ENCODE measurements at regions not wholly inside any gene's neighbourhood (a gene's known extent, or its start where the extent isn't known, plus 50 kb on each side); places are given as distances from the start of the nearest gene placed in this dataset.

- TF ChIP-seq CTCF (IDR thresholded peaks at IDR 0.05) = no peak
- no peaks in the 10 kb centered on the region for H3K27me3 ChIP-seq
- no peak overlapping the region for H3K27ac ChIP-seq (replicated peaks in 1 of 4)
- intact Hi-C loops (cut with DNase I) = loop anchor here (5.0 kb wide), 1 partner anchor 79 kb away; no protein-coding TSS in a partner anchor
- H3K36me3 ChIP-seq = no peaks in the 10 kb centered on the region
- 74% methylated on average over 3 of the region's 3 CpGs for WGBS
- no peaks in the 10 kb centered on the region for H3K9me3 ChIP-seq
- H3K4me3 ChIP-seq = no peak overlapping the region
- H3K4me1 ChIP-seq = no peaks in the 10 kb centered on the region
- DNase-seq (ENCODE audit: extremely low spot score) = peak; percentile 19
Observed at GRCh38 chr10:113443141-113443925, 109.5 kb upstream of the HABP2 start.

- 87% methylated on average over 3 of the region's 3 CpGs for WGBS
- no peak for TF ChIP-seq POLR2A (IDR thresholded peaks at IDR 0.05; ENCODE audit: low read depth)
- TF ChIP-seq POLR2AphosphoS5 (IDR thresholded peaks at IDR 0.05) = no peak
- TF ChIP-seq CTCF (IDR thresholded peaks at IDR 0.05) = no peak
- TF ChIP-seq EP300 (IDR thresholded peaks at IDR 0.05) = no peak
- Histone ChIP-seq H3K36me3 (no peaks in the 10 kb centered on the region), H3K4me1 (no peaks in the 10 kb centered on the region), H3K27ac (replicated peaks in 1 of 4) (no peak overlapping the region), H3K27me3 (peaks cover 0 to 5% (median 0%) of the 10 kb centered on the region in 4 donors), H3K9me3 (no peaks in the 10 kb centered on the region), H3K4me3 (no peak overlapping the region)
- DNase-seq (ENCODE audit: extremely low spot score) = peak; percentile 83
- intact Hi-C loops (cut with DNase I) = loop anchor here (5.0 kb wide), 1 partner anchor 77 kb away; no protein-coding TSS in a partner anchor
Observed at GRCh38 chr10:113444766-113445365, 108.0 kb upstream of the HABP2 start.

- H3K27me3 ChIP-seq = peaks cover 0 to 5% (median 0%) of the 10 kb centered on the region in 4 donors
- 71% methylated on average over 5 of the region's 5 CpGs for WGBS
- TF ChIP-seq CTCF (IDR thresholded peaks at IDR 0.05) (no peak), POLR2A (IDR thresholded peaks at IDR 0.05; ENCODE audit: low read depth) (no peak), EP300 (IDR thresholded peaks at IDR 0.05) (no peak)
- no peaks in the 10 kb centered on the region for H3K9me3 ChIP-seq
- H3K4me1 ChIP-seq = no peaks in the 10 kb centered on the region
- no peak overlapping the region for H3K27ac ChIP-seq (replicated peaks in 1 of 4)
- intact Hi-C loops (cut with DNase I) = no loop called here
- H3K4me3 ChIP-seq = no peak overlapping the region
- H3K36me3 ChIP-seq = no peaks in the 10 kb centered on the region
- DNase-seq (ENCODE audit: extremely low spot score) = peak; percentile 60
Observed at GRCh38 chr10:113445736-113446135, 107.1 kb upstream of the HABP2 start.

- intact Hi-C loops (cut with DNase I) = no loop called here
- Histone ChIP-seq H3K36me3 (no peaks in the 10 kb centered on the region), H3K4me3 (no peak overlapping the region), H3K27ac (replicated peaks in 1 of 4) (no peak overlapping the region), H3K27me3 (peaks cover 0 to 7% (median 0%) of the 10 kb centered on the region in 4 donors), H3K4me1 (no peaks in the 10 kb centered on the region), H3K9me3 (no peaks in the 10 kb centered on the region)
- peak; percentile 74 for DNase-seq (ENCODE audit: extremely low spot score)
- no peak for TF ChIP-seq CTCF (IDR thresholded peaks at IDR 0.05)
- no peak for TF ChIP-seq EP300 (IDR thresholded peaks at IDR 0.05)
- TF ChIP-seq POLR2A (IDR thresholded peaks at IDR 0.05; ENCODE audit: low read depth) = no peak
- no peak for TF ChIP-seq POLR2AphosphoS5 (IDR thresholded peaks at IDR 0.05)
- 68% methylated on average over 2 of the region's 2 CpGs for WGBS
Observed at GRCh38 chr10:113446739-113447138, 106.1 kb upstream of the HABP2 start.

Data from esophagus muscularis mucosa (tissue), 4 donors.